Stimulated activated CD4-positive, alpha-beta T cell treated with anti-CD3 and anti-CD28 coated beads, Interleukin-15, amount 100 ng/mL, for 48 hours (primary cell): ENCODE measurements at regions not wholly inside any gene's neighbourhood (a gene's known extent, or its start where the extent isn't known, plus 50 kb on each side); places are given as distances from the start of the nearest gene placed in this dataset.
"Not testable (repeated sequence)": the region's sequence is repeated elsewhere in the genome, so short reads cannot be mapped to it uniquely, and the experiment has no call there.

ENCODE experiments used
- DNase-seq, 2 donors: peaks; one replicate each; pipeline ENCODE4 v3.0.0-alpha.2; 2020; ENCODE audit warnings: low read depth in 2 of 2

- DNase-seq = not testable (repeated sequence)
Observed at GRCh38 chrX:131893857-131894256, 129.2 kb upstream of the STK26 start.

- DNase-seq = no peak
Observed at GRCh38 chrX:131894995-131895394, 128.1 kb upstream of the STK26 start.

GRCh38 chrX:131895807-131896206 lies 127.3 kb upstream of the STK26 start:
- no peak for DNase-seq

DNA sequence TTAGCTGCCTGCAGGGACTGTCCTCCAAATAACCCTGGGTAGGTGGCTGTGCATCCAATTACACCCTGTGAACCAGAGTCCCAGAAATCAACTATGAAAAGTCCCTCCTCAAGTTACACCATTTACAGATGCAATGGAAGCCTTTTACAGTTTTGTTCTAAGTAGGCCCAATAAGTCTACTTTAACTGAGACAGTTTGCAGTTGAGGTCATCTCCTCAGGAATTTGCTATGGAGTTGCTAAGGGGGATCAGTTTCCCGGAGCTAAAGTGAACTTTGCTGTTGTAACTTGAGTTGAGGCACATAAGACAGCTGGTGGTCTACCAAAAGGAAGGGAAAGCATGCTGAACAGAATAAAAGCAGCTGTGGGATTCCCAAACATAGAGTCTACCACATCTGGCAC lies 121.6 kb upstream of the STK26 start:
- DNase-seq = no peak

GRCh38 chrX:131907488-131908314 lies 115.4 kb upstream of the STK26 start:
- DNase-seq = no peak

GRCh38 chrX:131910586-131910985 lies 112.5 kb upstream of the STK26 start:
- DNase-seq = no peak

- no peak for DNase-seq
Observed at GRCh38 chrX:131915488-131915887, 107.6 kb upstream of the STK26 start.

DNA sequence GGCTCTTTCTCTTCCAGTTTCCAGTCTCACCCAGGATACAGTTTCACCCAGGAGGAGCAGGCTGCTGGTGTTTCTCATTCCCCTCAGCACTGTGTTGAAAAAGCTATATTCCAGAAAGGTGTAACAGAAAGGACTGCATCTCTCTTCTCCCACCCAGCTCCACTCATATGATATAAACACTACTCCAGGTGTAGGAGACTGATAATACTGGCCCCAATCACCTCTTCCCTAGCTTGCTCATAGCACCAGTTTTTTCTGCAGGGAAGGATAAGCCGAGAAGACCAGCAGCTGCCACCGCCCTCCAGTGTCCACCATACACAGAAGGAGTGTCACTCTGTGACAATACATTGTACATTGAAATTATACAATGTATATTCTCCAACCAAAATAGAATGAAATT lies 105.5 kb upstream of the STK26 start:
- no peak for DNase-seq

- no peak for DNase-seq
Observed at GRCh38 chrX:131918839-131919238, 104.3 kb upstream of the STK26 start.

- DNase-seq = no peak
Observed at GRCh38 chrX:131923614-131924250, 99.4 kb upstream of the STK26 start.

GRCh38 chrX:131938749-131939148 lies 84.4 kb upstream of the STK26 start:
- no peak for DNase-seq

DNA sequence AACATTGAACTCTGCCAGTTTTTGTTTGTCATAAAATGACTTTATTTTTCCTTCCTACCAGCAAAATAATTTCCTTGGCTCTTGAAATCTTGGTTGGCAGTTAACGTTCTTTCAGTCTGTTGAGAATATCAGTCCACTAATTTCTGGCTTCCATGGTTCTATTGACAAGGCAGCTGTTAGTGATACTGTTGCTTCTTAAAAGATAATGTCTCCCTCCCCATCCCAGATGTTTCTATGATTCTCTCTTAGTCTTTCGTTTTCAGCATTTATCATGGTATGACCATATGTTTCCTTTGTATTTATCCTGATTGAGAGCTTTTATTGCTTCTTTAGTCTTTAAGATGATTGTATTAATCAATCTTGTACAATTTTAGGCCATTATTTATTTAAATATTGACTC lies 81.1 kb upstream of the STK26 start:
- DNase-seq = no peak

- no peak for DNase-seq
Observed at GRCh38 chrX:131944936-131945902, 77.9 kb upstream of the STK26 start.

GRCh38 chrX:131951166-131951565 lies 71.9 kb upstream of the STK26 start:
- DNase-seq = no peak

GRCh38 chrX:131955099-131955777 lies 67.9 kb upstream of the STK26 start:
- DNase-seq = no peak

- DNase-seq = no peak
Observed at GRCh38 chrX:131958724-131959123, 64.4 kb upstream of the STK26 start.

- no peak for DNase-seq
Observed at GRCh38 chrX:131970347-131970746, 52.8 kb upstream of the STK26 start.
